GM19372 (cell line): ENCODE measurements at regions not wholly inside any gene's neighbourhood (a gene's known extent, or its start where the extent isn't known, plus 50 kb on each side); places are given as distances from the start of the nearest gene placed in this dataset.

Experiments
- ATAC-seq: cut with Tn5 transposase; IDR thresholded peaks from one replicate; pipeline ENCODE4 v1.9.1; 2021; ENCODE audit warnings: mild to moderate bottlenecking, low read depth, moderate library complexity; ENCODE audit not compliant: unreplicated experiment

DNA sequence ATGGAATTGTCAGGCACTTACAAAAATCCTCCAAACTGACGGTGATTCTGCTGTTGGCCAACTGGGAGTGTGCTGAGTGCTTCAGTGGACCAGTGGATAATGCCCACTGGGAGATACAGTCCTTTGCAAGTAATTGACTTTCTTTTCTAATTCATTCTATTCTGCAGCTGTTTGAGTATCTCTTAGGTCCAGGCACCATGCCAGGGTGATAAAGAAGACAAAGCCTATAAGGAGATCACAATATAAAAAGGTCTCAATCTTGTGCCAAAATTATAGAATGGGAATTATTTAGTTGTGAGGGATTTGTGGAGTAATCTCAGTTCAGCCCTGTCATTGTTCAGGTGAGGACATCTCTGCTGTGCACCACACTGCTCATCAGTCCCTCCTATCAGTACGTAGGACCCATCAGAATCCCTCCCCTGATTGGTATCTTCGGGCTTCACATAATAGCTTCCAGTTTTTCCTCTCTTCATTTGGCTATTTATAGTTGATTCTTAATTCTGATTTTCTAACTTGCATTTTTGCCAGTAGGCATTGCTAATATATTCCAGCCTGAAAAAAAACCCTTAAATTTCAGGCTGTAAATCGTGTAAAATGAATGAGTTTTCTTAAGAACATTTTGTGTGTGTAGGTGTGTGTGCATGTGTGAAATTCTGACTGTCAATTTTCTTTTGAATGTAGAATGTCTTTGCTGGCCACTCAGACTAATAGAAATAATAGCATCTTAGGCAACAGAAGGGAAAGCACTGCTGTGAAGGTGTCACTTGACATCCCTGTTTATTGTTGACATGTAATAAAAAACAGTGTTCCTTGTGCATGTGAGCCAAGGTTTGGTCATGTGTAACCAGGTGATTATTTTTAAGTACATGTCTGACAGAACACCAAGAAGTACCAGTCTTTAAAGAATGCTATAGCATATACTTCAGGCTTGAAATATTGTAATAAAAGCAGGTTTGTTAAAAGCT lies 457.6 kb upstream of the RGS6 start:
- ATAC-seq: no peak

DNA sequence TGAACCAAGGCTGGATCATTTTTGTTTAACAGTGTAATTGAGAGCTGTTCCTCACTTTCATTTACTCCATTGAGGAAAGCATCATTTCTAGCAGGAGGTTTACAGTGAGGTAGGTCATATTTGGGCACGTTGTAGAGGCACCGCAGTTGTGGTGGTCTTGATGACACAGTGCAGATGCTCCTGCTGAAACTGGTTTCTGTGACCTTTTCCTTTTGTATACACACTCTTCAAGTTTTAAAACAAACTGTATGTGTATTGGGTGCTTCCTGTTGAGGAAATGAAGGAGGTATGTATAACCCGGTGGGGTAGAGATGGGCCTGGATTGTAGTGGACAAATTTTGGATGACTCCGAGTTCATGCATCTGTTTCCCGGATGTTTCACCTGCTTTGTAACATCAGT lies 456.3 kb upstream of the RGS6 start:
- ATAC-seq: no peak

DNA sequence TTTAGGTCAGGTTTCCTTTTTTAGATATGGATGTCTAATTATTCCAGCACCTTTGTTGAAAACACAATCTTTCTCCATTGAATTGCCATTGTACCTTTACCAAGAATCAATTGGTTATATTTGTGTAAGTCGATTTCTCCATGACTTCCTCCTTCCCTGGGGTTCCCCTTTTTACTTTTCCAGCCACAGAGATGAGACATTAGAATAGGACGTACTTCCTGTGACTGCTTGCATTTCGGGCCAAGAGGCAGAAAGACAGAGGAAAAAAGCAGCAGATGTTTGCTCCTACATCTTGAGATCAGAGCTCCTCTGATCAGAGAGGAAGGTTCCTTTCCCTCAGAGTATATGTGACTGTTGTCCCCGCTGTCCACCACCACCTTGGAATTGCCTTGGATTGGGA lies 453.7 kb upstream of the RGS6 start:
- ATAC-seq: no peak

DNA sequence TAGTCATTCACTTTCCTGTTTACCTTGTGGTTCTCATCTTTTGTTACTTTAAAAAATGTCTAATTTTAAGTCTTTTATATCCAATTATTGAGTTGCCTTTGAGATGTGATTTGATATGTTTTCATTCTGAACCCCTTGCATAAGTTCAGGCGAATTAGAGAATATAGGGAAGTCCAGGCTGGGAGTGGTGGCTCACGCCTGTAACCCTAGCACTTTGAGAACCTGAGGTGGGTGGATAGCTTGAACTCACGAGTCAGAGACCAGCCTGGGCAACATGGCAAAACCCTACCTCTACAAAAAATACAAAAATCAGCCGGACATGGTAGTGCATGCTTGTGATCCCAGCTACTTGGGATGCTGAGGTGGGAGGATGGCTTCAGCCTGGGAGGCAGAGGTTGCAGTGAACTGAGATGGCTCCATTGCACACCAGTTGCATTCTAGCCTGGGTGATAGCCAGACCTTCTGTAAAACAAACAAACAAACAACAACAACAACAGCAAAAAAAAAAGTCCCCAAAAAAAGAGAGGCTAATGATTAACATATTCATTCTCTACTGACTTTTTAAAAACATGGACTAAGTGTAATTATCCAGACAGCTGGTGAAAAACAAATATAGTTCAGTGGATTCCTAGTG lies 451.1 kb upstream of the RGS6 start:
- ATAC-seq: no peak

DNA sequence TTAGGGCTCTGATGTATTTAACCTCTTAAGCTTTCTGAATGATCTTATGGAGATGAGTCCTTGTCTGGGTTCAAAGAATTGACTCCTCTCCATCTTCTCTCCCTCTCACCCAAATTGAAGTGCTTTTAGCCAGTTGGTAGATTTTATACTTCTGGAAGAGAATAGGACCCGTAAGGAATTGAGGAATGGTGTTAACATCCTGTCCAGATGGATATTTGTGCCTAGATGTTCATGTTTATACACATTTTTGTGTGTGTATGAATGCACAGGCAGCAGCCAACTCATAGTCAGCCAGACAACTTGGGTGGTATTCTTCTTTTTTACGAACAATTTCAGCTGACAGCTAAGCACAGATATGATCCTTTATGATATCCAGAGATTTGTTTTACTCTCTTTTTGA lies 449.6 kb upstream of the RGS6 start:
- ATAC-seq: no peak

DNA sequence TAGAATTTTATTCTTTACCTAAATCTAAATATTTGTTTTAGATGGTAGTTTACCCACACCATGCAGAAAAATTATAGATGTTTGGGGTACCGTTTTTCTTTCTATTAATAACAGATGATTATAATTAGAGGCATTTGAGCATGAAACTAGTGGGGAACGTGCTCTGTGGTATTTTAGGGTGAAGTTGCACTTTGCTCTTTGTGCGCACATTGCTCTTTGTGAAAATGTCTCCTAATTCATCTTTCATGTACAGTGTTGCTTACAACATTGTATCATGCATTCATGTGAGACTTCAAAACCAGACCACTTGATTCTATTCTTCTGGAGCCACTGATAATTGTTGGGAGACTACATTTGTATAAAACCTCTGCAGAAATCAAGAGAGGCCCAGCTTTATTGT lies 449.1 kb upstream of the RGS6 start:
- no peak for ATAC-seq

DNA sequence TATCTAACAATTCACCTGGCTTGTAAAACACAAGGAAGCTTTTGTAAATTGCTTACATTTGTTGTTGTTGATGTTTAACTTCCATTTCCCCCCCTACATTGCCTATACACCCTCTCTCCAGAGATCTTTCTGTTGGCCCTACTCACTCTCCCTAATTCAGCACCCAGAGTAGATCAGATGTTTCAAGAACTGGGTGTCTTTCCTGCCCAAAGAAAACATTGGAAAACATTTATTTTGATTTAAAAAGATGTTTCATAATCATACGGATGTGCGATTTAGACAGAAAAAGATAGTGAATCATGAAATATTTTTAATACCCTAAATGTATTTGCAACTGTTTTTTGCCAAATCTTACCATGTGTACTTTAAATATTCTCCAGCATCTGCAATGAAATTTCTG lies 446.4 kb upstream of the RGS6 start:
- no peak for ATAC-seq

DNA sequence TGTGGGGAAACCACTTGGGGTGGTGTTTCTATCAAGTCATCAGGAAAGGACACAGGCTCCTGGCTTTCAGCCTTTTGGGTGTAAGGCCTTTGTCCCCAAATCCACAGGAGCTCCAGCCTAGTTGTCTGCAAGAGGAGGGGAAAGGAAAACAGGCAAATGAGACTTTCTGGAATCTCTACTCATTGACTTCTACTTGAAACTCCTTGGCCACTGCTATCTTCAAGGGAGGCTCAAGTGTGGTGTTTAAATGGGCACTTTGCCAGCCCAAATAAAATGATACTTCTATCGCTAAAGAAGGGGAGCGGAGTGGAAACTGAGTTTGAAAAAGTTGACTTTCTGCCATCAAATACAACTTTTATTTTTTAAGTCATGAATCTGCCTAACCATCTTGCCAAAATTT lies 445.9 kb upstream of the RGS6 start:
- no peak for ATAC-seq

DNA sequence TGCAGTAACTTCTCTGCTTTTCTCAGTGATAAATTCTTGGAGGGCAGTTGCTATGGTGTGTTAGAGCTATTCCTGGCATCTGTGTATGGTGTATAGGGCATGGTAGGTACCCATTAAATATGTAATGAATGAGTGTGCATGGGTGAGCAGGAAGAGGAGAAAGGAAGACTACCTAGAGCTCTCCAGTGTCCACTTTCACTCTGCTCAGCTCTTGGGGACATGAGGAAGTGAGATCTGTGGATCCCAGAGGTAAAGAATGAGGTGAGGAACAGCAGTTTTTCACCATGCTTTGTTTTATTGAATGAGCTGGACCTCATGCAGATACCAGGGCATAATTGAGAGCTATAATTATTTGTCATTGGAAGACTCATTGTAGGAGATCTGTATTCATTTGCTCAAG lies 444.8 kb upstream of the RGS6 start:
- ATAC-seq: no peak

DNA sequence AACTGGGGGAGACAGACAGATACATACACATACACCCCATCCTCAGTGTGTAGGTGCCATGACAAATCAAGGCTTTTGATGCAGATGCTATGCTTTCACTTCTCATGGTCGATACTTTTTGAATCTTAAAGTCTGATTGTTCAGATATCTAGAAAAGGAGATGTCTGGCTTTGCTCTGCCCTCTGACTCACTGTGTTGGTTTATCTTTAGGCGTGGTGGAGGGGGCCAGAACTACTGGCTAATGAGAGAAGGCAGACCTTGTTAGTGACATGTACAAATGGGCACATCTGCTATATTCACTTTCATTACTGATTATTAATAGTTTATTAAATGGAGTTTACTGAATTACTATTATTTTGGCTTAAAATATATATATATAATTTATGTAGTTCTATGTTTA lies 444.3 kb upstream of the RGS6 start:
- no peak for ATAC-seq

DNA sequence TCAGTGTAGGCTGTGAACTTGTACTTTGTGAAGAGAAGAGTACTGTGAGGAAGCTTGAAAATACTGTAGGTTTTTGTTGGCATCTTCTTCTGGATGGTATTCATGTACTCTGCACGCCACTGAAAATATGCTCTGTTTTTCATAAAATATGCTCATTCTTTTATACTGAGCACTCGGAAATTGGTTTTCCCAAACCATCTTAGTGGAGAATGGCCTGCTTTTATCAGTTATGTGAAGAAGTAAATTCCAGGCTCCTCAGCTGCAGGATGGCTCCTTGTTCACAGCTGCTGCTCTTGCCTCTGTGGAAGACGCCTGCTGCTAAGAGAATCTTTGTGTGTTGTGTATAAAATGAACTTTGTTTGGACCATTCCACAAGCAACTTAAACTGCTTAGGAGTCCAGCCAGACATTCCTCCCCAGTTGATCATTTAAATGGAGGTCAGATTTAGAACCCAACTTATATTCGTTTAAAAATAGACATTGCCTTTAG lies 443.5 kb upstream of the RGS6 start:
- no peak for ATAC-seq

DNA sequence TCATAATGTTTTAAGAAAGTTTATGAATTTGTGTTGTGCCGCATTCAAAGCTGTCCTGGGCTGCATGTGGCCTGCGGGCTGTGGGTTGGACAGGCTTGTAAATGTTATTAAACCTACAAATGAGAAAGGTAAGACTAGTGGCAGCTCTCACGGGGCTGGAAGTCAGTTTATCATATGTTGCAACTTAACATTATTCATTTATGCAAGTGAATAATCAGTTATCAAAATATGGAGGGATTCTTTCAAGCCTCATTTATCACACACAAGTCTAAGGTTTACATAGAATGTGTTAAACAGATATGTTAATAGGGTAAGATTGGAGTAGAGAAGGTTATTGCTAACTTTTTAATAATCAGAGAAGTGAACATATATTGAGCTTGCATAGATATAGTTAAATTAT lies 442.5 kb upstream of the RGS6 start:
- no peak for ATAC-seq

DNA sequence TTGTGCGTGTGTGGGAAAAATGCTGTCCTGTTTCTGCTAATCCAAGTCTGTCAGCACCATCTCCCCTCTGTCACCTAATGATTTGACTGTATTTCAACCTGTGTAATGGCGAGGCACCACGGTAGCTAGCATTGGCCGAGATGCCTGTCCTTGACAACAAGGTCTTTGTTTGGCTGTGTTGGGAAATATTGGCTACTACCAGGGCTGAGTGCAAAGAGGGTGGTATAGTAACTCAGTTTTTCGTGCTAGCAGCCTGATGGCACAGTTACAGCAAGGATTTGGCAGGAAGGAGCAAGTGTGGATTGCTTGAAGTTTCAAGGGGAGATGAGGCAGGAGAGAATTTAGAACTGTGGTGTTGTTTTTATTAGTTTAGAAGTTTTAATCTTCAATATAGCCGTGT lies 440.3 kb upstream of the RGS6 start:
- ATAC-seq: no peak

DNA sequence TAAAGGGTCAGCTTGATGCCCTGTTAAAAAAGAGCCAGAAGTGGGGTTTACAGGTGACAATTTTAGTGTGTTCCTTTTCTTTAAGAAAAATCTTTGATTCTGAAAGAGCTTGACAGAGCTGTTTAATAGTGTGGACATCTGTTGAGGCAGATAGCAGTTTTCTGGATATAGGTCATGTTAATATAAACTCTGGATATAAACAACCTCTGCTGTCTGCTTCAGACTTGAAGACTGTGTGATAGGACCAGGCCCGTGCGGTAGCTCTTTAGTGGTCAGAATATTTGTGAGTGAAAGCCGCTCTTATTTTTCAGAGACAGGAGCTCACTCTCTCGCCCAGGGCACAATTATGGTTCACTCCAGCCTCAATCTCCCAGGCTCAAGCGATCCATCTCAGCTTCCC lies 439.9 kb upstream of the RGS6 start:
- no peak for ATAC-seq

DNA sequence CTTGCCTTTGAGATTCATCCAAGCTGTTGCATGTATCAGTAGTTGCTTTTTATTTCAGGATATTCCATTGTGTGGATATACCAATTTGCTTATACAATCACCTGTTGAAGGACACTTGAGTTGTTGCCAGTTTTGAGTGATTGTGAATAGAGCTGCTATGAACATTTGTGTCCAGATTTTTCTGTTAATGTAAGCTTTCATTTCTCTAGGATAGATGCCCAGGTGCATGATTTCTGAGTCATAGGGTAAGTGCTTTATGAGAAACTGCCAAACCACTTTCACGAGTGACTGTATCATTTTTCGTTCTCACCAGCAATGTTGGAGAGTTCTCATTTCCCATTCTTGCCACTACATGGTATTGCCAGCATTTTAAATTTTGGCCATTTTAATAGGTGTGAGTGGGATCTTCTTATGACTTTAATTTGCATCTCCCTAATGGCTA lies 434.6 kb upstream of the RGS6 start:
- peak; percentile 68 for ATAC-seq

DNA sequence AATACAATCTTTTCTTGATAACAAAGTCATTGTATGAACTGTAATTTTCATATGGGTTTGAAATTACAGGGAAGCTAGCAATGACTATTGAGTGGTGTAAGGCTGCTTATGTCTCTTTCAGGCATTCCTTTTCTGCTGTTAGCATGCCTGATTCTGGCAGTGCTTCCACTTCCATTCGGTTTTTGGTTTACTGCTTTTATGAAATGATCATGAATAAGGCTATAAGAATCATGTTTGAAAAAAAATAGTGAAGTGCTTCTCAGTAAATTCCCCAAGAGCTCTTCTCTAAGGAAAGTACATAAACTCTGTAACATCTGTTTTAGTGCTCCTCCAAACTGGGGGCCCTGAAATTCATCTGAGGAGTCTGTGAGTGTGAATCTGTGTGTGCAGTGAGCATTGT lies 434.0 kb upstream of the RGS6 start:
- no peak for ATAC-seq

DNA sequence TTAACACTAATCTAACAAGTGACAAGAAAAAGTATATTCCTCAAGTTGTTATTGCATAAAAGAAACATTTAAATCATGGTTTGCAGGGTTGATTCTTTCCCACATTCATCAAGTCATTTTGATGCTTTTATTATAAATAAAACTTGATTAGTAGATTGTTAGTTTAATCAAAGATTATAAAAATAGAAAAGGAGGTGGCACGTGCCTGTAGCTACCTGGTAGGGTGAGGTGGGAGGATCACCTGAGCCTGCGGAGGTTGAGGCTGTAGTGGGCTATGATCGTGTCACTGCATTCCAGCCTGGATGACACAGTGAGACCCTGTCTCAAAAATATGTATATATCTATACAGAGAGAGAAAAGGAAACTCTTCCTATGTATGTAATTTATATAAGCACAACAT lies 433.2 kb upstream of the RGS6 start:
- ATAC-seq: no peak

DNA sequence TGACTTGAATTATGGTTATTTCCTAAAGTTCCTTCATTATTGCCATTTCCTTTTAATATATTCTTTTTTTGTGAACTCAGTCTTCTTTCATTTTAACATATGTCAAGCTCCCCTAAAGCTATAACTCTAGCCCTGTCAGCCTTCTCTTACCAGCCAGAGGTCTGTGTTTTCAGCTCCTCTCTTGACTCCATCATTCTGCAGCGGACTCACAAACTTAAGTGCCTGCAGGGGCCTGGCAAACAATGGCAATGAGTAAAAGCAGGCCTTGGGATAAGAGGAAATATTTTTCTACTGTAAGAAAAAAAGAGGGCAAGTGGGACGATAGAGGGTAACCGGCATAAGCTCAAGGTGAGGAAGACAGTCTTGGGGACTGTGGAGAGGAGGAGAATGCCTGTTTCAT lies 424.5 kb upstream of the RGS6 start:
- no peak for ATAC-seq

DNA sequence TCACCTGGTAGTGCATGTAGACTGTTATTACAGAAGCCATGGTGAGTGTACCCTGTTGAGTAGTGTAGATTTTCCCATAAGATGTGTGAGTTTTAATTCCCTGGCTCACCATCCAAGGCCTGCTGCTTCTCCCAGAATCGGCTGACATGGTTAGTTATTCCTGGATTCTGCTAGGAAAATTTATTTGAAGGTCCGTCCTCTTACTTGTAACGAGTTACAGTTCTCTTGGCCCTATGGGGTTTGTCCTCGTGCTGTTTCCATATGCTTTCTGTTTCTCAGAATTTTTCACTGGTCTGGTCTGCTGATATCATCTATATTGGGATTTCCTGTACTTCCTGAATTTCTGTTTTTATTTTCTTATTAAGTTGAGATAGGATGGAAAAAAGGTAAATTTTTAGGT lies 423.3 kb upstream of the RGS6 start:
- ATAC-seq: no peak

DNA sequence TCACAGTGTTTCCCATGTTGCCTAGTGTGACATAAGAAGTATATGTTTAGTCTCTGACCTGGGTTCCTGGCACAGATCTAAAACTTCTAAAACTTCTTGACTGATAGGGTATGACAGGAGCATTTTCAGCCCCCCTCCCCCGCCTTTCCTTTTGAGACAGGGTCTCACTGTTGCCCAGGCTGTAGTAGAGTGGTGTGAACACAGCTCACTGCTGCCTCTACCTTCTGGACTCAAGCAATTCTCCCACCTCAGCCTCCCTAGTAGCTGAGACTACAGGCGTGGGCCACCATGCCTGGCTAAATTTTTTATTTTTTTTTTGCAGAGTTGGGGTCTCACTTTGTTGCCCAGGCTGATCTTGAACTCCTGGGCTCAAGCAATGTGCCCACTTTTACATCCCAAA lies 421.1 kb upstream of the RGS6 start:
- no peak for ATAC-seq

DNA sequence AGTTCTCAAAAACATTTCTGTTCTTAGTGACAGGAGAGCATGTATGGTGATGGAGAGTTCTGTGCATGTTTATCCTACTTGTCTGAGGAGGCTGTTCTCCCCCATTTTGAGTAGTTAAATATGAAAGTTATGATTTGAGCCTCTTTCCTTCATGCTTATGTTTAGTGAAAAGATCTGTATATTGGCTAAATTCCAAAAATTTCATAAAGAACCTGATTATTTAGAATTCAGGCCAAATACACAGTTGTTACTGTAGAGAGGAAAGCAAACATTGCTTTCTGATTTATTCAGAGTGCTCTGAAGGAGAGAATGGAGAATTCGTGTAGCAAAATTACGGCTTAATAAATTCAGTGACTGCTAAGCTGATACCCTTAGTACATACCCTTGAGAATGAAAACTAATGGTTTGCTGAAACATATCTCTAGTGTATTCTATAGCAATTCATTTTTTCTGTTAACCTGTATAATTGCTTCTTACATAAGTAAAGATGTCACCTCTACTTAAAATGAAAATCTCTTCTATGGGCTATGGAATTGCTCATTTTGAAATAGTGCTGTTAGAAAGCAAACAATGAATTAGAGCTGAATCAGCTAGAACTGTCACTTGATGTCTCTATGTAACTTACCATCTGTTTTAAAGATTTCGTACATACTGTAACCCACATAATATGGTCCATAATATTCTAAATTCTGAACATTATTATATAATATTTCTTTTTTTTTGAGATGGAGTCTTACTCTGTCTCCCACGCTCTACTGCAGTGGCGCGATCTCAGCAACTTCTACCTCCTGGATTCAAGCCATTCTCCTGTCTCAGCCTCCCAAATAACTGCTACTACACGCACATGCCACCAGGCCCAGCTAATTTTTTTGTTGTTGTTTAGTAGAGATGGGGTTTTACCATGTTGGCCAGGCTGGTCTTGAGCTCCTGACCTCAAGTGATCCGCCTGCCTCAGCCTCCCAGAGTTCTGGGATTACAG lies 417.0 kb upstream of the RGS6 start:
- ATAC-seq: no peak
